ENCODE measurements at regions not wholly inside any gene's neighbourhood (a gene's known extent, or its start where the extent isn't known, plus 50 kb on each side); places are given as distances from the start of the nearest gene placed in this dataset.
A peak's percentile ranks its signal among the peaks of the same experiment; 100 is the strongest.
"Not testable (repeated sequence)": the region's sequence is repeated elsewhere in the genome, so short reads cannot be mapped to it uniquely, and the experiment has no call there.

DNA sequence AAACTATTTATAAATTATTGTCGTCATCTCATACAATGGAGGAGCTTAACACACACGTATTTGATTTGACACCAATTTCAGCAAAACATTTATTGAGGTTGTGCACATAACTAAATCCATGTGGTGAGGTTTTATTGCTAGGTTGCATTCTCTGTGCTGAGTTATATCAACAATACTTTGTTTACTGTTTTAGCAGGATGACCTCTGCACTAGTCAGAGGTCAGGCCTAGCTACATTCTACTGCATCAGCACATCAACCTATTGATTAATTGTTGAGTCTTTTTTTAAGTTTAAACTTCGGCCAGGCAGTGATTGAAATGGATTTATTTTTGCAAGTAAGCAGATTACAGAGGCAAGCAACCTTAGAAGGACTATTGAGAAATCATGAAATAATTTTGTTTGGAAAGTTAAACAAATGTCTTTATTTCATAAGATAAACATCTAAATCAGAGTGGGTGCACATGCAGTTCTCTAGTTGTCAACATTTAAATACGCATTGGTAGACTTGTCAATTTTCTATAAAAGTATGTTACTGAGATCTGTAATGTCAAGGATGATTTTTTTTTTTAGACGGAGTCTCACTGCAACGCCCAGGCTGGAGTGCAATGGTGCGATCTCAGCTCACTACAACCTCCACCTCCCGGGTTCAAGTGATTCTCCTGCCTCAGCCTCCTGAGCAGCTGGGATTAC lies 75.2 kb upstream of the CD28 start:
- no peak for DNase-seq

DNA sequence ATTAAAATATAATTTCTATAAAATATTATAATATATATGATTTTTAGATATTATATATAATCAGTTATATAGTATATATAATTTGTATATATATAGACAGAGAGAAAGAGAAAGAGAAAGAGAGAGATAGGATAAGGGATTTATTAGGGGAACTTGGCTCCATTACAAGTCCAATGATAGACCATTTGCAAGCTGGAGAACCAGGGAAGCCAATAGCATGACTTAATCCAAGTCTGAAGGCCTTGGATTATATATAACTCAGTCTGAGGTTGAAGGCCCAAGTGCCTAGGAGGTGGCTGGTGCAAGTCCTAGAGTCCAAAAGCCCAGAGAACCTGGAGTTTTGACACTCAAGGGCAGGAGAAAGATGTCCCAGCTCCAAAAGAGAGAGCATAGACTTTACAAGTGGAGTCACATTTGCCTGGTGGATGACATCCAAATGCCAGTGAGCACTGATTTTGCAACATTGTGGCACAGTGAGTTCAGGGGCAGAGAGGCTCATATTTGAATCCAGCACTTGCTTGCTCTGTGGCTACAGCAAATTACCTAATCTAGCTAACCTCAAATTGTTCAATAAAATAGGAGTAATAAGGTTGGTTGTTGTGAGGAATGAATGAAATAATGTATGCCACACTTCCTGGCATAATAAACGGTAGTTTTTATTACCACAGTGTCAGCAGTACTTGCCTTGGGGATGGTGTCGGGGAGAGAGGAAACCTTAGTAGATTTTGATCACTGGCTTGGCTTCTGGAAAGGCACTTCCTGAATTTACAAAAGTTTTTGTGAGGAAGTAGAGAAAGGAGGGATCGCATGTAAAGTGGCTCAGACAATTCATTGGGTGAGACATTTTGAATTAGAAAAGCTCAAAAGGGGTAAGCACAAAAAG lies 69.6 kb upstream of the CD28 start:
- no peak for DNase-seq

DNA sequence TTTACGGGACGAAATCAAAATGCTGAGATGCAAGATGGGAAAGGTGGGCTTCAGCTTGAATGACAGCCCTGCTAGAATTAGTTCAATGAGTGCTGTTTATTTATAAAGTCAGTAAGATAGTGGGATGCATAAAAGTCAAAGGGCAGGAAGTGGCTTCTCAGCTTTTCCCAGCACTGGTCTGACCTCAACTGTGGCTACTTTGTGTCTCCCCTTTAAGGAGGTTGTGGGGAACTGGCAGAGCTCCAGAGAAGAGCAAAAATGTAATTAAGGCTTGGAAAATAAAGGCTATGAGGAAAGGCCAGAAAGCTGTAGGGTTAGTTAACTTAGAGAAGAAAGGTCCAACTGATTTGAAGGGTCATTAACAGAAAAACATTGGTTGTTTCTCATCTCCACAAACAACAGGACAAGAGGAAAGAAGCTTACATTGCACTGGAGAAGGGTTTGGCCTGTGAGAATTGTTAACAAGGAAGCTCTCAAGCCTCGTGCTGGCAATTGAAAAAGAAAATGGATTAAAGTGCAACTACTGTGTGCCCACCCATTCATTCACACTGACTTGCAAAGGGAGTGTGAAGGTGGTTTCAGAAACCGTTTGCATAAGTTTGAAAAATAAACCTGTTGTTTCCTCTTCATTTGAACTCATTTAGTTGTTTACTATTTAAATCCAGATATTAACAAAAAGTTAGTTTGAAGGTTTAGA lies 68.8 kb upstream of the CD28 start:
- DNase-seq = no peak

DNA sequence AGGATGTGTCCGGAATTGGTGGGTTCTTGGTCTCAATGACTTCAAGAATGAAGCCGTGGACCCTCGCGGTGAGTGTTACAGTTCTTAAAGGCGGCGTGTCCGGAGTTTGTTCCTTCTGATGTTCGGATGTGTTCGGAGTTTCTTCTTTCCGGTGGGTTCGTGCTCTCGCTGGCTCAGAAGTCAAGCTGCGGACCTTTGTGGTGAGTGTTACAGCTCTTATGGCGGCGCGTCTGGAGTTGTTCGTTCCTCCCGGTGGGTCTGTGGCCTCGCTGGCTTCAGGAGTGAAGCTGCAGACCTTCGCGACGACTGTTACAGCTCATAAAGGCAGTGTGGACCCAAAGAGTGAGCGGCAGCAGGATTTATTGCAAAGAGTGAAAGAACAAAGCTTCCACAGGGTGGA lies 64.6 kb upstream of the CD28 start:
- not testable (repeated sequence) for DNase-seq

DNA sequence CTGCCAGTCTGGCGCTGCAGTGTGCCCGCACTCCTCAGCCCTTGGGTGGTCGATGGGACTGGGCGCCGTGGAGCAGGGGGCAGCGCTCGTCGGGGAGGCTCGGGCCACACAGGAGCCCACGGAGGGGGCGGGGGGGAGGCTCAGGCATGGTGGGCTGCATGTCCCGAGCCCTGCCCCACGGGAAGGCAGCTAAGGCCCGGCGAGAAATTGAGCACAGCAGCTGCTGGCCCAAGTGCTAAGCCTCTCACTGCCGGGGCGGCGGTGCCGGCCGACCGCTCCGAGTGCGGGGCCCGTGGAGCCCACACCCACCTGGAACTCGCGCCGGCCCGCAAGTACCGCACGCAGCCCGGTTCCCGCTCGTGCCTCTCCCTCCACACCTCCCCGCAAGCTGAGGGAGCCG lies 63.6 kb upstream of the CD28 start:
- not testable (repeated sequence) for DNase-seq

DNA sequence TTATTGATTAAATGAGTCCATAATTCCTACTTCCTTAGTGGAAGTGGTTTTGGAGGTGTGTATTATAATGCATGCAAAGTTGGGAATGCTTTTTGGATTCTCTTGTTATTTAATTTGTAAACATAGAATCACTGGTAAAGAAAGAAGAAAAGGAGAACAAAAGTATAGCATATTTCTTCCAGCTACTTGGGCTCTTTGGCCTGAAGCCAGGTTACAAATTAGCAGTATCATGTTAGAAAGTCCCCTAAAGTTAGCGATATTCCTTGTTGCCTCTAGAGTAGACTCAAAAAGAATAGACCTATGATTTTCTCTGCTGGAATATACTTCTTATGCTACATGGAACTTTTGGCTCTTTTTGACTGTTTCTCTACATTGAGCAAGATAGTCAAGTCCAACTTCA lies 60.6 kb upstream of the CD28 start:
- no peak for DNase-seq

DNA sequence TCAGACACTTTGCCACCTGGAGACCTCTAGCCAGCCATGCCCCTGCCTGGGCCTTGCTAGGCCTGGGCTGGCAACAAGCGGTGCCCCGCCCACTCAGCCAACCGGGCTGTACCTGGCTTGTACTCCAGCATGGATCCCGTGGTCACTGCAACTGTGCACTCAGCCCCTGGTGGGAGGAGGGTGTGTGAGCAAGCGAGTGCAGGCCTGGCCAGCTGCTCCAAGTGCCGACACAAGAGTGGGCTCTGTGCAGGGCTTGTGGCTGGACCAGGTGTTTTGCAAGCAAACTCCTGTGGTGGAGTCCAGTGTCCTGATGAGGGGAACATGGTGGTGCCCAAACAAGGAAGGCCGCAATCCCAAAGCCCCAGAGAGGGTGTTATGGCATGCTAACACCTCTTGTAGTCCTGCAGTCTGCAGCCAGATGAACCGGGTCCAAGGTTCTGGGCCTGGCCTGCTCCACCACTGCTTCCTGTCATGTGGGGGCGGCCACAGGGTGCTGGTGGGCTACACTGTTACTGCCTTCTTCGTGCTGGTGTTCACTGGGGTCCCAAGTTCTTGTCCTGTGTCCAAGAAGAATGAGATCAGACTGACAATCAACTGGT lies 60.1 kb upstream of the CD28 start:
- DNase-seq = no peak

DNA sequence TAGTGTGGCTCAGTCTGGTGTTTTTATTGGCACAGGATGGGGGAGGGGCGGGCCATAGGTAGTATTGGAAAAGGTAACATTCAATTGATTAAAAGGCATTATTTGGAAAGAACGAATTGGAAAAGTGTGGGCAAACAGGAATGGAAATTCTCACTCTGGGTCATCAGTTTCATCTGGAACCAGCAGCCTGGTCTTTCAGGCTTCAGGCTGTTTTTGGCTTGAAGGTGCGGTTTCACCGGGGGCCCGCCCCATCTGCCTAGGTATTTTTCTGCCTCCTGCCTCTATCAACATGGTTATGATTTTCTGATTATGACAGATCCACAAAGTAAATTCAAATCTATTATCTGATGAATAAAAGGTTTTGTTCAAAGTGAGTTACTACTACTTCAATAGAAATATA lies 59.5 kb upstream of the CD28 start:
- DNase-seq = no peak

DNA sequence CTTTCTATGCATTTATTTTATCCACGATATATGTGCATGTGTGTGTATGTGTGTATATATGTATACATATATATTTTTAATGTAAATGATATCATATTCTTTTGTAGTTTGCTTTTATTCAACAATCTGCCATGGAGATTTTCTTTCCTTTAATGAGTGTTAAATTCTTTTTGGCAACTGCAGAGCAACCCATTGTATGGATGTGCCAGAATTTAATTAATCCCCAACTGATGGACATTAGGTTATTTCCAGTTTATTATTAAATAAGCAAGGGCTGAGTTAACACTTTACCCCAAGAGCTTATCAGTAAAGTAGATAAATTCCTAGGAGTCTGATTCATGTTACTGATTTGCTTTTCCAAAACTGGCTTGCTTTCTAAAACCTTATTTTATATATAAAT lies 58.9 kb upstream of the CD28 start:
- no peak for DNase-seq

DNA sequence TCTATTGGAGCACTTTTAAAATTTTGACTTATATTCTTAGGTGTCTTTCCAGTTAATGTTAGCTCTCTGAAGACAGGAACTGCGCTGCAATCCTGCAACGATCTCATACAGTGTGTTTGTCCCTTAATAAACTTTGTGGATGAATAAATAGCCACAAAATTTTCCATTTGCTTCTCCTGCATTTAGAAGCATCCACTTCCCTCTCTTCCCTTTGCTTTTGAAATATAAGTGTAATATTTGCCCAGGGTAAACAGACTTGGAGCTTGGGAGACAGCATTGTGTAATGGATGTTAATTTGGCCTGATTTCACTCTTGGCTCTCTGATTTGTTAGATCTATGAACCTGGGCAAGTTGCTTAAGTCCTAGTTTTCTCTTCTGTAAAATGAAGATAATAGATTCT lies 58.2 kb upstream of the CD28 start:
- no peak for DNase-seq

DNA sequence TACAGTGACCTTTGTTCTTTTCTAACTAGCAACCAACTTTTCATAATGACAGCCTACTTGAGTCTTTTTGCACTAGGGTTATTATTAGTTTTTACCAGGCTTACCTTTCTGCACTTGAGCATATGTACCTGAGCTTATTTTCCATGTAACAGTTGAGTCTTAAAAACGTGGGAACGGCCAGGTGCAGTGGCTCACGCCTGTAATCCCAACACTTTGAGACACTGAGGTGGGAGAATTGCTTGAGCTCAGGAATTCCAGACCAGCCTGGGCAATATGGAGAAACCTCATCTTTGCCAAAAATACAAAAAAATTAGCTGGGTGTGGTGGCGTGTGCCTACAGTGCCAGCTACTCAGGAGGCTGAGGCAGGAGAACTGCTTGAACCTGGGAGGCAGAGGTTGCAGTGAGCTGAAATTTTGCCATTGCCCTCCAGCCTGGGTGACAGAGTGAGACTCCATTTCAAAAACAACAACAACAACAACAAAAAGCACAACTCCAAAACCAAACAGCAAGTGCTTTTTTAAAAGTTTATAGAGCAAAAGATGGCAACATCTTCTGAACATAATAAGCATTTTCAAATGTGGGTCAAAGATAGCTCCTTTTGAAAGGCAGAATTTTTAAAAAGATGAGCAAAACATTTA lies 57.1 kb upstream of the CD28 start:
- no peak for DNase-seq

DNA sequence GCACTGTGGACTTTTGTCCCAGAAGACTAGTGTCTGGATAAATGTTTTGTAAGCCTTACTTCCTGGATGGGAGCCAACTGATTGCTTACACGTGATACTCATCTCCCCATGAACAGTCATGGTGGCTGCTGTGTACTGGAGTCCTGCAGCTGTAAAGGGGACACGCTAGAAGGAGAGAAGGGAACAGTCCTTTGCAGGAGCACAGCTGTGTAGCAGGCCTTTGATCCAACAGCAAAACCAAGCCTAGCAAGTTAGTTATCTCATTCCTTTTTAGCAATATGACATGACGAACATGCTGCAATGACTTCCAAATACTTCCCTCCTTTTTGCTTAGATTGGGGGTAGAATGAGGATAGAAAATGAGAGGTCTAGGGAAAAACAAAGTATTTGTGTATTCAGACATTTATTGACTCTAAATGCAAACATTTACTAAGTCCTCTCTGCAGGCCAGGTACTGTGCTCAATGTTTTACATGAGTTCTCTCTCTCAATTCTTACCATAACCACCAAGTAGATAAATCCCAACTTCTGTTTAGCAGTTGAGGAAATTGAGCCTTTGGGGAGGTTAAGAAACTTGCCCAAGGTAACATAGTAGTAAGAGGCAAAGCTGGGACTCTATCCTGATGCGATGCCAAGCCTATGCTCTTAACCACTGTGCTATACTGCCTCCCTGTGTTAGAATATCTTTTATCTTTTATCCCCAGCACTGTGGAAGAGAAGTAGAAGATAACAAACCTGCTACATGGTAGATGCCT lies 55.4 kb upstream of the CD28 start:
- peak; percentile 37 for DNase-seq

DNA sequence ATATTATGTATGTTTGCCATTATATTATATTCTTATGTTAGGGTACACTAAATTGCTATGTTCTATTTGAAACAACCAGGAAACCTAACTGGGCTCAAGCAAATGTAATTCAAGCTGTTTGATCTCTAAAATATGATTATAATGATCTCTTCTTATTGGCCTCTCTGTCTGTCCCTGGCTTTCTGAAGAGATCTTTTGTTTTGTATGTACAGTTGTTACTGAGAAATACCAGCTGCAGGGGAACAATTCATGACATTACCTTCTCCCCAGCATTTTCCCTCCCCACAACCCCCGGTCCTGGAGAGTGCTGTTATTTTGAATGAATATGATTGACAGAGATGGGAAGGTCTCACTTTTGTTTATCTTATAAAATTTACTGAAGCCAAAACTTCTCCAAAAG lies 54.8 kb upstream of the CD28 start:
- DNase-seq = no peak

DNA sequence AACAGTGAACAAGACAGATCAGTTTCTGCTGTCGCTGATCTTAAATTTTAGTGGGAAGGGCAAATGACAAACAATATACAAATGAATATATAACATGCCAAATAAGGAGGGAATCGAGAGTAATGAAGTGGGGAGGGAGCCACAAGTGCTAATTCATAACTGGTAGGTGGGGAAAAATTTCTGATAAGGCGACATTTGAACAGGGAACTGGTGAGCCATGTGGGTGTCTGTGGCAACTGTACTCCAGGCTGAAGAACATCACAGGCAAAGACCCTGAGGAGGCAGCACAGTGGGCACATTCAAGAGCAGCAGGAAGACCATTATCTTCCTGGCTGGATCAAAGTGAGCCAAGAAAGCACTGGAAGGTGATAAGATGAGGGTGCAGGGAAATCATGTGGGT lies 51.6 kb upstream of the CD28 start:
- DNase-seq = no peak

DNA sequence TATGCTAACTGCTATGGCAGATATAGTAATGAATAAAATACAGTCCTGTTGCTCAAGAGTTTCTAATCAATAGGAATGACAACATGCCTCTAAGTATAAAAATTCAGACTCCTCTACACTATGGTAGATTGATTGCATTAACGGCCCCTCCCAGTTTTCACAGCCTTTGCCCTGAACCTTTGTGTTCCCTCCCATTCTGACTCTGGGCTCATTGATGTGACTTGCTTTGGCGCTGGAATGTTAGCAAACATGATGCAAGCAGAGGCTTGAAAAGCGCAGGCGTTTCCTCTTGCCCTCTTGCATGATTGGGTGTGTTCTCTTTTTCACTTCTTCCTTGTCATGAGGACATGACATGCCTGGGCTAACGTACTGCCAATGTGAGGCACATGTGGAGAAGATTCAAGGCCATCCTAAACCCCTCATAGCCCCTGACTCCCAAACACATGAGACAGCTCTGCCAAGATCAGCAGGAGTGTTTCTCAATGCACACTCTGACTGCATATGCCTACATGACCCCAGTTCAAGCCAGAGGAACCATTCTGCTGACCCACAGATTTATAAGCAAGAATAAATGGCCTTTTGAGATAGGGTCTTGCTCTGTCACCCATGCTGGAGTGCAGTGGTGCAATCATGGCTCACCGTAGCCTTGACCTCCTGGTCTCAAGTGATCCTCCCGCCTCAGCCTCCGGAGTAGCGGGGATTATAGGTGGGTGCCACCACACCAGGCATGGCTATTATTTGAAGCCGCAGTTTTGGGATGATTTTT lies 49.7 kb upstream of the CD28 start:
- no peak for DNase-seq

Measured in hindlimb muscle (tissue), 1 donor.